ENCODE measurements at regions not wholly inside any gene's neighbourhood (a gene's known extent, or its start where the extent isn't known, plus 50 kb on each side); places are given as distances from the start of the nearest gene placed in this dataset.

DNA sequence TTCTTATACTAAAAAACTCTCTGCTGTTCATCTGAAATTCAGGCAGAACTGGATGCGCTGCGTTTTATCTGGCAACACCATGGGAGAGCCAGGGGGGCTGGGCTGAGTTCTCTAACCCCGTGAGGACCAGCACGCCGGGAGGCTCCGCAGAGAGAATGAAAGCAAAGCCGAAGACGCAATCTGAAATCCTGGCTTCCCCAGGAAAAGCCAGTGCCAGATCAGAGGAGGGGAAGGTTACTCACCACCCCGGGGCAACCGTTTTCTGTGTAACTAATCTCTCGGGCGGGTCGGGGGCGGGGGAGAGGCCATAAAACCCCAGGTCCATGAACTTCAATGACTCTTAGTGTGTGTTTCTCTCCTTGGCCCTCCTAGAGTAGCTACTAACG lies 99.4 kb downstream of the SHANK2 start:
- TF ChIP-seq, protein P1, sequence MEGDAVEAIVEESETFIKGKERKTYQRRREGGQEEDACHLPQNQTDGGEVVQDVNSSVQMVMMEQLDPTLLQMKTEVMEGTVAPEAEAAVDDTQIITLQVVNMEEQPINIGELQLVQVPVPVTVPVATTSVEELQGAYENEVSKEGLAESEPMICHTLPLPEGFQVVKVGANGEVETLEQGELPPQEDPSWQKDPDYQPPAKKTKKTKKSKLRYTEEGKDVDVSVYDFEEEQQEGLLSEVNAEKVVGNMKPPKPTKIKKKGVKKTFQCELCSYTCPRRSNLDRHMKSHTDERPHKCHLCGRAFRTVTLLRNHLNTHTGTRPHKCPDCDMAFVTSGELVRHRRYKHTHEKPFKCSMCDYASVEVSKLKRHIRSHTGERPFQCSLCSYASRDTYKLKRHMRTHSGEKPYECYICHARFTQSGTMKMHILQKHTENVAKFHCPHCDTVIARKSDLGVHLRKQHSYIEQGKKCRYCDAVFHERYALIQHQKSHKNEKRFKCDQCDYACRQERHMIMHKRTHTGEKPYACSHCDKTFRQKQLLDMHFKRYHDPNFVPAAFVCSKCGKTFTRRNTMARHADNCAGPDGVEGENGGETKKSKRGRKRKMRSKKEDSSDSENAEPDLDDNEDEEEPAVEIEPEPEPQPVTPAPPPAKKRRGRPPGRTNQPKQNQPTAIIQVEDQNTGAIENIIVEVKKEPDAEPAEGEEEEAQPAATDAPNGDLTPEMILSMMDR (IDR thresholded peaks at IDR 0.05) = no peak
- TF ChIP-seq POLR2A (IDR thresholded peaks at IDR 0.05) (no peak), POLR2AphosphoS5 (IDR thresholded peaks at IDR 0.05) (no peak)

Data from gastroesophageal sphincter (tissue), 3 donors.